WTC11 (cell line): ENCODE measurements at regions not wholly inside any gene's neighbourhood (a gene's known extent, or its start where the extent isn't known, plus 50 kb on each side); places are given as distances from the start of the nearest gene placed in this dataset.
"Not testable (repeated sequence)": the region's sequence is repeated elsewhere in the genome, so short reads cannot be mapped to it uniquely, and the experiment has no call there.

Source experiments
- AR ChIP-seq: fragments of 250-450 bp; sonication (Bioruptor Pico); IDR thresholded peaks from 2 replicates; pipeline ENCODE4 v1.9.0; 2021; ENCODE audit warnings: mild to moderate bottlenecking
- ATF3 ChIP-seq: sonication (generic); formaldehyde crosslinking; conservative IDR thresholded peaks from 2 replicates; pipeline ENCODE4 v1.8.1; 2022; ENCODE audit warnings: mild to moderate bottlenecking, missing genetic modification reagents
- CTCF ChIP-seq: fragments of 200-600 bp; IDR thresholded peaks from 2 replicates; pipeline ENCODE4 v1.8.0; 2022; ENCODE audit warnings: antibody characterized with exemption
- PRDM15 ChIP-seq: sonication (generic); formaldehyde crosslinking; IDR thresholded peaks from 2 replicates; pipeline ENCODE4 v1.8.0; 2022; ENCODE audit warnings: missing genetic modification reagents
- PREB ChIP-seq: sonication (generic); formaldehyde crosslinking; IDR thresholded peaks from 2 replicates; pipeline ENCODE4 v1.8.1; 2022; ENCODE audit warnings: mild to moderate bottlenecking, missing genetic modification reagents, moderate library complexity, borderline replicate concordance
- SP1 ChIP-seq: sonication (generic); formaldehyde crosslinking; conservative IDR thresholded peaks from 2 replicates; pipeline ENCODE4 v1.8.1; 2022; ENCODE audit warnings: missing genetic modification reagents
- ZNF138 ChIP-seq: sonication (generic); formaldehyde crosslinking; conservative IDR thresholded peaks from 2 replicates; pipeline ENCODE4 v1.8.1; 2022; ENCODE audit warnings: mild to moderate bottlenecking, moderate library complexity, missing genetic modification reagents
- ZNF512 ChIP-seq: sonication (generic); formaldehyde crosslinking; IDR thresholded peaks from 2 replicates; pipeline ENCODE4 v1.8.1; 2022; ENCODE audit warnings: missing genetic modification reagents, borderline replicate concordance

- TF ChIP-seq ATF3 (CRISPR knock-in tag); SP1 (CRISPR knock-in tag); CTCF; PREB; PRDM15 (CRISPR knock-in tag); ZNF512 (CRISPR knock-in tag); AR; ZNF138 (CRISPR knock-in tag): not testable (repeated sequence)
These were observed 178.8 kb downstream of the ERCC6L2 start for GRCh38 chr9:96054248-96054647.
